ENCODE measurements at regions not wholly inside any gene's neighbourhood (a gene's known extent, or its start where the extent isn't known, plus 50 kb on each side); places are given as distances from the start of the nearest gene placed in this dataset.

GRCh38 chr1:199859491-199859933, 168.0 kb upstream of the NR5A2 start:
- DNase-seq (ENCODE audit: low read depth, low spot score) (no peak), FAIRE-seq (no peak), ATAC-seq (no peak)
- 0% methylated on average over 3 of the region's 3 CpGs for WGBS (ENCODE audit: insufficient coverage, insufficient replicate concordance, low lambda C conversion rate, missing lambda C conversion rate)
- H4K20me1 ChIP-seq (ENCODE audit: control insufficient read depth, insufficient read depth) = no peaks in the 10 kb centered on the region
- no peak overlapping the region for H3K9ac ChIP-seq (ENCODE audit: control insufficient read depth, insufficient read depth, low read length)
- H3K27me3 ChIP-seq (replicated peaks in 1 of 2; ENCODE audit: control insufficient read depth in 2 of 2, insufficient read depth in 2 of 2, low read length in 1 of 2) = peaks cover 0 to 3% of the 10 kb centered on the region in 2 experiments; a peak in 1 of 4 replicates
- in situ Hi-C loops (cut with MboI) (no loop called here), intact Hi-C loops (cut with micrococcal nuclease; ENCODE audit: unreplicated experiment) (no loop called here)
- no peak overlapping the region for H3K4me3 ChIP-seq
- no peak overlapping the region for H3K27ac ChIP-seq (ENCODE audit: control insufficient read depth, insufficient read depth)
- no peak overlapping the region for H3K4me2 ChIP-seq (ENCODE audit: control insufficient read depth, insufficient read depth)
- SMC1A ChIA-PET (ENCODE audit: uncharacterized antibody, unreplicated experiment) = no interaction called here
- TF ChIP-seq DPF2 (IDR thresholded peaks at IDR 0.05) (no peak), POLR2AphosphoS5 (IDR thresholded peaks at IDR 0.05; ENCODE audit: low read length) (no peak), NR2C2 (IDR thresholded peaks at IDR 0.05; ENCODE audit: borderline replicate concordance, control insufficient read depth, insufficient read length, low read depth) (no peak), ETV6 (conservative IDR thresholded peaks at IDR 0.05 in 1 of 2, IDR thresholded peaks at IDR 0.05 in 1 of 2; ENCODE audit: borderline replicate concordance in 1 of 2, low read depth in 1 of 2) (no peak), IRF5 (IDR thresholded peaks at IDR 0.05; ENCODE audit: borderline replicate concordance) (no peak), CHD1 (IDR thresholded peaks at IDR 0.05; ENCODE audit: low read depth, low read length) (no peak), RCOR1 (conservative IDR thresholded peaks at IDR 0.05; ENCODE audit: low read depth, low read length) (no peak), PML (IDR thresholded peaks at IDR 0.05; ENCODE audit: low read length) (no peak), HDAC2 (IDR thresholded peaks at IDR 0.05) (no peak), BCLAF1 (IDR thresholded peaks at IDR 0.05) (no peak), TCF7 (IDR thresholded peaks at IDR 0.05; ENCODE audit: borderline replicate concordance) (no peak), SKIL (IDR thresholded peaks at IDR 0.05; ENCODE audit: low read depth, poor library complexity, severe bottlenecking) (no peak)
- no peaks in the 10 kb centered on the region for H3K9me3 ChIP-seq (replicated peaks; ENCODE audit: control insufficient read depth, insufficient read depth, low read length)
- no peaks in the 10 kb centered on the region for H3K4me1 ChIP-seq (ENCODE audit: control insufficient read depth, insufficient read depth, low read length)
- RAD21 ChIA-PET (ENCODE audit: unreplicated experiment) = no interaction called here
- H3K79me2 ChIP-seq (ENCODE audit: control insufficient read depth, insufficient read depth, low read length) = no peaks in the 10 kb centered on the region
- no TSS peak for BruUV-seq (replicated peaks)
- POLR2A ChIA-PET = no interaction called here
- no peak overlapping the region for H2AFZ ChIP-seq (ENCODE audit: control insufficient read depth, low read depth, low read length)
- CTCF ChIA-PET = no interaction called here
- no peaks in the 10 kb centered on the region for H3K36me3 ChIP-seq (ENCODE audit: control insufficient read depth in 2 of 2, insufficient read depth in 2 of 2, low read length in 1 of 2)
